ENCODE measurements at regions not wholly inside any gene's neighbourhood (a gene's known extent, or its start where the extent isn't known, plus 50 kb on each side); places are given as distances from the start of the nearest gene placed in this dataset.

DNA sequence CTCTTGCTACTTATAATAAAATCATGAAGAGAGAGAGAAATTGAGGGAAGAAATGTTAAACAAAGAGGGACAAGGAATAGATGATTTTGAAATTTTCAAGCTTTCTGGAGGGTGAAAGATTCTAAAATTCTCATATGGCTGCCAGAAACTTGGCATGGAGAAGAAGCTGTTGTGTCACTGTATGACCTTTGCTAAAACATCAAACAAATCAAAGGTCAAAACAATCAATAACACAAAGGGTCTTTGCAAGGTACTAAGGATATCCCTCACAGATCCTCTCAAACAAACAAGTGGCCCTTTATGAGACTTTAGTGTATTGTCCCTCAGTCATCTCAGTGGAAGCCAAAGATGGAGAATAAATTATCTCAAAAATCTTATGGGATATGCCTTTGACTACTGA is 1039.2 kb upstream of the MIR17HG start:
- TF ChIP-seq, protein P1, sequence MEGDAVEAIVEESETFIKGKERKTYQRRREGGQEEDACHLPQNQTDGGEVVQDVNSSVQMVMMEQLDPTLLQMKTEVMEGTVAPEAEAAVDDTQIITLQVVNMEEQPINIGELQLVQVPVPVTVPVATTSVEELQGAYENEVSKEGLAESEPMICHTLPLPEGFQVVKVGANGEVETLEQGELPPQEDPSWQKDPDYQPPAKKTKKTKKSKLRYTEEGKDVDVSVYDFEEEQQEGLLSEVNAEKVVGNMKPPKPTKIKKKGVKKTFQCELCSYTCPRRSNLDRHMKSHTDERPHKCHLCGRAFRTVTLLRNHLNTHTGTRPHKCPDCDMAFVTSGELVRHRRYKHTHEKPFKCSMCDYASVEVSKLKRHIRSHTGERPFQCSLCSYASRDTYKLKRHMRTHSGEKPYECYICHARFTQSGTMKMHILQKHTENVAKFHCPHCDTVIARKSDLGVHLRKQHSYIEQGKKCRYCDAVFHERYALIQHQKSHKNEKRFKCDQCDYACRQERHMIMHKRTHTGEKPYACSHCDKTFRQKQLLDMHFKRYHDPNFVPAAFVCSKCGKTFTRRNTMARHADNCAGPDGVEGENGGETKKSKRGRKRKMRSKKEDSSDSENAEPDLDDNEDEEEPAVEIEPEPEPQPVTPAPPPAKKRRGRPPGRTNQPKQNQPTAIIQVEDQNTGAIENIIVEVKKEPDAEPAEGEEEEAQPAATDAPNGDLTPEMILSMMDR (IDR thresholded peaks at IDR 0.05; ENCODE audit: low read depth, low read length, missing input control): no peak
- TF ChIP-seq JUND (IDR thresholded peaks at IDR 0.05) (no peak), YY1 (IDR thresholded peaks at IDR 0.05) (peak; percentile 41), SP1 (IDR thresholded peaks at IDR 0.05) (no peak)

Data from liver (tissue), 3 donors.